ENCODE measurements at regions not wholly inside any gene's neighbourhood (a gene's known extent, or its start where the extent isn't known, plus 50 kb on each side); places are given as distances from the start of the nearest gene placed in this dataset.
"Not testable (repeated sequence)": the region's sequence is repeated elsewhere in the genome, so short reads cannot be mapped to it uniquely, and the experiment has no call there.

DNA sequence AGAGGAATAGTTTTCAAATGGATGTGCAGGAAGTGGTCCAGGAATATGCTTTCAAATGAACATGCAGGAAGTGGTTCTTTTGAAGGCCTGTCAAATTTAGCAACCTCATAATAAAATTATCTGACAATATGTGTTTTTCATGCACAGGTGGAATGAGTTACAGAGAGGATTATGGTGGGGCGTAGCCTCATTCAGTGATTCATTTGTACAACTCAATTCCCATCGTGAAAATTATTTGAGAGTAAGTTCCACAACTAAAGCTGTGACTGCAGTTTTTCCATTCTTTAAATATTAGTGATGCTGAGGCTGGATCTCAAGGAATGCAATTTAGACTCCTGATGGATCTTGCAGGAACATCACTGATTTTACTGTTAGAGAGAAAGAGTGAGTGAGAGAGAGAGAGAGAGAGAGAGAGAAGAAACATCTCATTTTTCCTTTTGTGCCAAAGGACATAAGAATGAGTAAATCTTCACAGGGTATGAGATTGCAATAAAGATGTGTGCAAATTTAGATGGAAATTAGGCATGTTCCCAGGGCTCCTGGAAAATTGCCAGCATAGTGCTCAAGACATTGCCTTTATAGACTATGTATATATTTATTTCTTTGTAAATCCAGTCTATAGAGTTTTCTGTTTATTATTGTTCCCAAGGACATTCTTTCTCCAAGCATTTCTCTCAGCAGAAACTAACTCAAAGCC is 394.9 kb upstream of the ZEB2 start:
- DNase-seq: no peak

DNA sequence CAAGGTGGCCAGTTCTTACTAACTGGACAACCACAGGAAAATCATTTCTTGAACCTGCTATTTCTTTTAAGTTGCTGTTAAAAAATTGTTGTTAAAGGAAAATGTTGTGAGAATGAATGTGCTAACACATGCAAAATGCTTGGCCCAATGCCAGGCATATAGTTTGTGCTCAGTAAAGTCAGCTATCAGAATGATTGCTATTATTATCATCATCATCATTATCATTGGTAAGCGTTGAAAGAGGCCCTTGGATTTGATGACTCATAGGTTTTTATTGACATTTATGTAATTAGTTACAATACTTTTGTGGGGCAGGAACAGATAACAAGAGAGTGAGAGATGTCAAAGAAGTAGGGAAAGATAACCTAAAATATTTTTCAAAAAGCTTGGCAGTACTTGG is 394.2 kb upstream of the ZEB2 start:
- no peak for DNase-seq

GRCh38 chr2:144912206-144912605 is 392.3 kb upstream of the ZEB2 start:
- DNase-seq: no peak

DNA sequence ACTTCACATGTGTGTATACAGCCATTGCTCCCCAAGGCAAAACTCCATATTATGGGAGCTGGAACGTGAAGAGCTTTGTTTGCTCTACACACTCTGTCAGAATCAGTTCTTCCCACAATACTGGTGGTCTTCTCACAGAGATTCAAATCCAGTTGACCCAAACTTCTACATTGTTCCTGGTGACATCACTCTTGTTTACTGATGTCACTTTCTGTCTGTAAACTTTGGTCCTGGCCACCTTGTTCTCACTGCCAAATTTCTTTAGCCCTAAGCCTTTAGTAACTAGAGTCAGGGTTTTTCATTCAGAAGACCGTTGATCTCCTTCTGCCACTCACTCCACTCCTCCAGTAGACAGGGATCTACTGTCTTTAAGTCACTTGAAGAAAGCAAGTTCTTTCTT is 386.0 kb upstream of the ZEB2 start:
- no peak for DNase-seq

DNA sequence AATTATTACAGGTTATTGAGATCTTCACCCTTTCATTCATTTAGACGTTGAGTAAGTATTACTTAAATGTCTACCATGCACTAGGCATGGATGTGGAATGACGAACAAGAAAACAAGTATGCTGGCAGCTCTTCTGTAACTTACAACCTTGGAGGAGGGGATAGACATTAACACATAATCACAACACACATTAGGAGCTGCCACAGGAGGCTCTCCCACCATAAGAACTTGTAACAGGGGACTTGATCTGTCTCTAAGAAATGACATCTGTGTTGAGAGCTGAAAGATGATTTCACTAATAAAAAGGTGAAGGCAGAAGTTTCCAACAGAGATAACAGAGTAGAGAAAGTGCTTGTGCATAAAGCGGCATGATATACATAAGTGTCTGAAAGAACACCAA is 384.7 kb upstream of the ZEB2 start:
- DNase-seq: no peak

DNA sequence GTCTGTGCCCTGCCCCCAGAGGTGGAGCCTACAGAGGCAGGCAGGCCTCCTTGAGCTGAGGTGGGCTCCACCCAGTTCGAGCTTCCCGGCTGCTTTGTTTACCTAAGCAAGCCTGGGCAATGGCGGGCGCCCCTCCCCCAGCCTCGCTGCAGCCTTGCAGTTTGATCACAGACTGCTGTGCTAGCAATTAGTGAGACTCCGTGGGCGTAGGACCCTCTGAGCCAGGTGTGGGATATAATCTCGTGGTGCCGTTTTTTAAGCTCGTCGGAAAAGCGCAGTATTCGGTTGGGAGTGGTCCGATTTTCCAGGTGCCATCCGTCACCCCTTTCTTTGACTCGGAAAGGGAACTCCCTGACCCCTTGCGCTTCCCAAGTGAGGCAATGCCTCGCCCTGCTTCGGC is 383.1 kb upstream of the ZEB2 start:
- not testable (repeated sequence) for DNase-seq

DNA sequence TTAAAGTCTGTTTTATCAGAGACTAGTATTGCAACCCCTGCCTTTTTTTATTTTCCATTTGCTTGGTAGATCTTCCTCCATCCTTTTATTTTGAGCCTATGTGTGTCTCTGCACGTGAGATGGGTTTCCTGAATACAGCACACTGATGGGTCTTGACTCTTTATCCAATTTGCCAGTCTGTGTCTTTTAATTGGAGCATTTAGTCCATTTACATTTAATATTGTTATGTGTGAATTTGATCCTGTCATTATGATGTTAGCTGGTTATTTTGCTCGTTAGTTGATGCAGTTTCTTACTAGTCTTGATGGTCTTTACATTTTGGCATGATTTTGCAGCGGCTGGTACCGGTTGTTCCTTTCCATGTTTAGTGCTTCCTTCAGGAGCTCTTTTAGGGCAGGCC is 381.5 kb upstream of the ZEB2 start:
- DNase-seq: not testable (repeated sequence)

DNA sequence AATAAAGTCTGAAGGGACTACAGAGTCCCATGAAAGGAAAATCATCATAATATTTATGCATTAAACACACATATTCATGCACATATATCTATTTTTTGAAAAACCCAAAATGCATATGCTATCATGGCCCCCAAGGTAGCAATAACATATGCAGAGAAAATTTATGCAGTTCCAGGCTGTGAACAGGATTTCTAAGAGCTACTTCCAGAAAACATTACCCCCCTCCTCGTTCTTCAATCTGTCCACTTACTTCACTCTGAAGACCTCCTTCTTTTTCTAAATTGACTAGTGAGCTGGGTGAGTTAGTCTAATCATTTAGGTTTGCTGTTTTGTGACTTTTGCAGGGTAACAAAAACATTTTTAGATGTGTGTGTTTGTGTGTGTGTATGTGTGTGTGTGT is 376.4 kb upstream of the ZEB2 start:
- DNase-seq: no peak

- no peak for DNase-seq
Observed at GRCh38 chr2:144894612-144895599, 375.0 kb upstream of the ZEB2 start.

DNA sequence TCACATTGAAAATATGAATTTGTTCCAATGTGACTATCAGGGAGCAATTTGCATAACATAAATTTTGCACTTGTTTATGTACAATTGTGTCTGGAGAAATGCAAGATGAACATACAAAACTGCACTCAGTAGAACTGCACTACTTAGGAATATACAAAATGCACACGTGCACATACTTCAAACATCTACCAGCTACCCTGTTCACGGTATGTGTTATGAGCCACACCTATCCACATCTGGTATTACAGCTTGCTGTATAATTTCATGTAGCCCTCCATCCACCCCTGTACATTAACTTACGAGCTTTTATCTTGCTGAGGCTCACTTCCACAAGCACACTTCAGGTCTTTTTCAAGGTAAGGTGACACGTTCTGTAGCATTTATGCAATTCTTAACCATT is 373.5 kb upstream of the ZEB2 start:
- DNase-seq: no peak

DNA sequence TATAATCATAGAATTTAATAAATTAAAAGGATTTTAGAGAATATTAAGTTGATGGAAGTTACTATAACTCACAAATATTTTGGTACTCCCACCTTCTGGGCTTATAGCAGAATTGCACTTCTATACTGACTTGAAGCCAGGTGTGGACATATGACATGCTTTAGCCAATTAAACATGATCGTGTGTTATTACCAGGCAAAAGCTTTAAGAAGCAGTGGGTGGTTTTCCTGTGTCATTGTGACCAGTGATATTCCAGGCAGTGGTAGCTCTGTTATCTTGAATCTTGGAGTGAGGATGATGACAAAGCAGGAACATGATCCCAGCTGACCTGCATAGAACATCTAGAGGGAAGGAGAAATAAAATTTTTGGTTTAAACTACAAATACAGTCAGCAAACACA is 370.9 kb upstream of the ZEB2 start:
- peak; percentile 32 for DNase-seq

GRCh38 chr2:144889348-144889747 is 369.4 kb upstream of the ZEB2 start:
- DNase-seq: no peak

DNA sequence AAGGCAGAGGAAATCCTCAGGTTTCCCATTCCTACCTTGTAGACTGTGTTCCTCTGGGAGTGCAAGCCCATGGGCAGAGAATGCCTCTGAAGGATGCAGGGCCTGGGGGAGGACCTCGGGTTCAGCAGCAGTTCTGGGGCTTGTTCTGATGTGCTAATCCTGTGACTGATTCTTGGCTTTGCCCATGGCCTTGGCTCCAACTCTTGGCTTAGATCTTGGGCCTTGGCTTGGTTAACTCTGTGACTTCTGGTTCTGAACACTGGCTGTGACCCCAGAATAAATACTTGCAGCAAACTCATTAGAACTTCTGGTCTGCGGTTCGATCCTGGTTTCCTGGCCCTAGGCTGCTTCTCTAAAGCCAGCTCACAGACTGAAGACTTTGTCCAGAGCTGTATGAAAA is 366.9 kb upstream of the ZEB2 start:
- no peak for DNase-seq

DNA sequence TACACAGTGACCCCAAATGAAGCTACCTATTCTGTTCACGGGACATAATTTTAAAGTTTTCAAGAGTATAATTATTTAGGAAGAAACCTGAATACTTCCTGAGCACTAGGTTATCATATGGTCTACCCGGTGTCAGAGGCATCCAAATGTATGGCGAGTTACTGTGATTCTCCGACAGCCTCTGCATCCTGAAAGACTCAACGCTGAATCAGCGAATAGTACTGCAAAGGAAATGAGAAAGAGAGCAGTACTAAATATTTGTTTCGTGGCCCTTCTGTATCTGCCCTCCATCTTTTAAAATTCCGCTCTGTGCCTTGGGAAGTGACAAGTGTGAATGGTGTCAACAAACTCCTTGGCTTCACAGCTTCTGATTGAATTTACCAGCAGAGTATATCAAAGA is 358.0 kb upstream of the ZEB2 start:
- no peak for DNase-seq

DNA sequence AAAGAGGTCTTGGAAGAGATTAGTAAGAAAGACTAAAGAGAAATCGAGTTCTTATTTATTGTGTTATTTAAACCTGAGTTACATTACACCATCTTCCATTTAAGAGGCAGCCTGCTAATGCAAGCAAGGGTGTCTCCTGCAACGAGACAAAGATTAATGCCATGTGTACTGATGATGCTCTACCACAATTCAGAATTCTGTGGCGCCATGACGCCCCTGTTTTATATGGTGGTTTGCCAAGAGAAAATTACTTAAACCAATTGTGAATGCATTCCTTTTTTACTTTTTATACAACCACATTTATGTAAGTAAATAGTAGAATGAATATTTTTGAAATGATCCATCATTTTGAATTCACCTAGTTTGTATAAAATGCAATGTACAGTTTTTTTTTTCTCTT is 356.1 kb upstream of the ZEB2 start:
- DNase-seq: no peak

DNA sequence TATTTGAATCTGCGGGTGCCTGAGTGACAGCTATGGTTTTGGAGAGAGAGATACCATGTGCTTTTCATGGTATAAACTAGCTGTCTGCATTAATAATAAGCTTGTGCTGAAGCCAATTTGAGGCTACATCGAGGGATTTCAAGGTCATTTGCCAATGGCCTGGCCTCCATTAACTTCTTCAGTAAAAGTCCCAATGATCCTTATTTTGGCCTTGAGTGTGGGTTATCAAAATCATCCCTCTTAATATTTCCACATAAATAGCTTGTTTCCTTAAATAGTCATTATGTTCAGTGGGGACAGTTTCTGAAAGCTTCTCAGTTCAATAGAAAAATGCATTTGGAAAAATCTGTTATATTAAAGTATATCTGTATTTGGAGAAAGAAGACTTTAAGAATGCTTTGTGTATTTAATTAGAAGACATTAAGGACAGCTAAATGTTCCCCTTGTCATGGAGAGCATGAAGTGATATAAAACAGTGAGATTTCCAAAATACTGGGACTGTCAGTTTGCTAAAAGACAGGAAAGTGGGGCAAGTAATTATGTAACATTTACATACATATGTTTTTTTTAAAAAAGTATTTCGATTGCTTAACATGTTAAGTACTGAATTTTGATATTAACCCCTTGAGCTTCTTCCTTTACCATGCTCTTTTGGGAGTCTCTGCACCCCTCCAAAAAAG is 355.5 kb upstream of the ZEB2 start:
- no peak for DNase-seq

DNA sequence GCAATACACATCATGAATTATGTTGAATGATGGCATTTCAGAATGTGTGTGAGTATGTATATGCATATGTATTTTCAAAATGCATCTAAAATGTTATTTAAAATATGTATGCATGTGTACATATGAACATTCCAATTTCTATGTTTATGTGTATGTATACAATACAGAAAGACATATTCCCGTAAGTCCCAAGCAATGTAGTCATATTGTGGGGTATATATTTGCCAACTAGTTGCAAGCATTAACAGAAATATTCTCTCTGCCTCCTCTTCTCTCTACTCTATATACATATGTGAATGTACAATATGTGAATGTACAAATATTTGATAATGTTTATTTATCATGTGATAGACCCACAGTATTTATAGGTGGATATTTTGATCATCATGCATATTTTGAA is 345.8 kb upstream of the ZEB2 start:
- no peak for DNase-seq

GRCh38 chr2:144859716-144860115 is 339.8 kb upstream of the ZEB2 start:
- no peak for DNase-seq

GRCh38 chr2:144858211-144858610 is 338.3 kb upstream of the ZEB2 start:
- no peak for DNase-seq

- DNase-seq: no peak
Observed at GRCh38 chr2:144854596-144854995, 334.7 kb upstream of the ZEB2 start.

DNA sequence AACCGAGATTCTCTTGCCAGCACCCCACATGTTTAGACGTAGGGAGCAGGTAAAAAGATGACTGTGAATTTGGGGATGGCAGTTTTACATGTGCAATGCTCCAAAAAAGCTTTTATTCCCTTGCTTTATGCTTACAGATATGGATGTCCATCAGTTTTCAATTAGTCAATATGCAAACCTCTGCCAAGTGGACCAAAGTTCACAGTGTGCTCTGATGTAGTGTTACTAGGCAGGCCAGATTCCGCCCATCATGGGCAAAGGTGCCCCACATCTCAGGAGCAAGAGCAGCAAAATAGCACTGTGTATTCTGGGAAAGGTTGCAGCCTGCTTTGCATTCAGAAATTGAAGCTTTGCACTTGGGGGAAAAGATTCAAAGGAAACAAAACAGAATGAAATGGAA is 329.7 kb upstream of the ZEB2 start:
- no peak for DNase-seq

DNA sequence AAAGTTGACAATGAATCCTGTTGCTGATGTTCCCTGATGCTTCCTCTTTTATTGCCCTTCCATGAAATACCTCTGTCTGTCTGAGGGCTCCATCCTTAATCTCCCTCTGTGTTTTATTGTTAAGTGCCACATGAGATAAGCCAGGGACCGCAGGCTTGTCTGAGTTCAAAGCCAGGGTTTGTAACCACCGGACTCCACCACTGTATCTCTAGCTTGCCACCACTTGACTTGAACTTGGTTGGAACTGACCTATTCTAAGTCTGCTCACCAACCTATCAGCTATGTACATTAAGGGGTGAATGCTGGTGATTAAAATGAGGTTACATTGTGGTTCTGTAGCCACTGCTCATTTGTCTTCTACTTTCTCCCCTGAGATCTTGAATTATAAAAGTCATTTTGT is 328.5 kb upstream of the ZEB2 start:
- no peak for DNase-seq

GRCh38 chr2:144847347-144848080 is 327.6 kb upstream of the ZEB2 start:
- no peak for DNase-seq

Measured in NCI-H524 treated with DMSO at 0.1 percent for 48 hours (cell line).